MM.1S (cell line): ENCODE measurements at regions not wholly inside any gene's neighbourhood (a gene's known extent, or its start where the extent isn't known, plus 50 kb on each side); places are given as distances from the start of the nearest gene placed in this dataset.
A peak's percentile ranks its signal among the peaks of the same experiment; 100 is the strongest.

Experiments
- DNase-seq: peaks from one replicate; pipeline ENCODE4 v3.0.0-alpha.2; 2015
- H2AFZ ChIP-seq: fragments of 300-600 bp; sonication (generic); 2 replicates; pipeline ENCODE4 v1.6.0; 2016; ENCODE audit warnings: antibody characterized with exemption, low read length
- H3F3A ChIP-seq: fragments of 300-600 bp; sonication (generic); 2 replicates; pipeline ENCODE4 v1.6.1; 2016; ENCODE audit warnings: mild to moderate bottlenecking, antibody characterized with exemption, low read length, moderate library complexity, mixed read lengths; ENCODE audit not compliant: insufficient read depth
- H3K27ac ChIP-seq: fragments of 300-600 bp; sonication (generic); 2 replicates; pipeline ENCODE4 v1.5.1; 2016; ENCODE audit warnings: mild to moderate bottlenecking, low read length
- H3K27me3 ChIP-seq: fragments of 300-600 bp; sonication (generic); replicated peaks from 2 replicates; pipeline ENCODE4 v1.6.0; 2016; ENCODE audit warnings: low read length; ENCODE audit not compliant: insufficient read depth
- H3K36me3 ChIP-seq: fragments of 300-600 bp; sonication (generic); replicated peaks from 2 replicates; pipeline ENCODE4 v1.6.1; 2016; ENCODE audit warnings: mild to moderate bottlenecking, low read length, mixed read lengths; ENCODE audit not compliant: insufficient read depth
- H3K4me1 ChIP-seq: fragments of 300-600 bp; sonication (generic); 2 replicates; pipeline ENCODE4 v1.6.1; 2016; ENCODE audit warnings: low read length, mixed read lengths
- H3K4me2 ChIP-seq: fragments of 300-600 bp; sonication (generic); 2 replicates; pipeline ENCODE4 v1.6.0; 2016; ENCODE audit warnings: low read depth, low read length
- H3K4me3 ChIP-seq: fragments of 300-600 bp; sonication (generic); 2 replicates; pipeline ENCODE4 v1.5.1; 2016; ENCODE audit warnings: low read length, mixed read lengths
- H3K79me2 ChIP-seq: fragments of 300-600 bp; sonication (generic); 2 replicates; pipeline ENCODE4 v1.6.1; 2016; ENCODE audit warnings: mixed run types, low read length, mixed read lengths
- H3K9ac ChIP-seq: fragments of 300-600 bp; sonication (generic); 2 replicates; pipeline ENCODE4 v1.6.1; 2016; ENCODE audit warnings: low read length, mixed read lengths
- H3K9me2 ChIP-seq: fragments of 300-600 bp; sonication (generic); replicated peaks from 2 replicates; pipeline ENCODE4 v1.6.1; 2016; ENCODE audit warnings: mild to moderate bottlenecking, low read length, mixed read lengths; ENCODE audit not compliant: insufficient read depth
- H3K9me3 ChIP-seq: fragments of 300-600 bp; sonication (generic); replicated peaks from 2 replicates; pipeline ENCODE4 v1.6.1; 2016; ENCODE audit warnings: mild to moderate bottlenecking, low read length, mixed read lengths; ENCODE audit not compliant: insufficient read depth
- H4K20me1 ChIP-seq: fragments of 300-600 bp; sonication (generic); 2 replicates; pipeline ENCODE4 v1.6.1; 2016; ENCODE audit warnings: mild to moderate bottlenecking, low read length, moderate library complexity, mixed read lengths; ENCODE audit not compliant: insufficient read depth
- CTCF ChIP-seq: fragments of 300-600 bp; sonication (generic); IDR thresholded peaks from 2 replicates; pipeline ENCODE4 v1.5.1; 2016; ENCODE audit warnings: antibody characterized with exemption, low read length, mixed read lengths
- EZH2 ChIP-seq: fragments of 300-600 bp; sonication (generic); optimal IDR thresholded peaks from 2 replicates; pipeline ENCODE3; 2017; ENCODE audit warnings: low read depth, mild to moderate bottlenecking, antibody characterized with exemption, low read length, mixed read lengths
- EZH2phosphoT487 ChIP-seq: fragments of 300-600 bp; sonication (generic); IDR thresholded peaks from 2 replicates; pipeline ENCODE4 v1.6.1; 2018; ENCODE audit warnings: antibody characterized with exemption, low read length

- Histone ChIP-seq H3K9me3 (no peaks in the 10 kb centered on the region), H2AFZ (no peak overlapping the region), H3F3A (no peaks in the 10 kb centered on the region), H3K79me2 (no peaks in the 10 kb centered on the region), H3K4me3 (no peak overlapping the region), H3K36me3 (no peaks in the 10 kb centered on the region), H3K9me2 (no peaks in the 10 kb centered on the region), H4K20me1 (no peaks in the 10 kb centered on the region), H3K4me1 (no peaks in the 10 kb centered on the region), H3K4me2 (no peak overlapping the region), H3K9ac (no peak overlapping the region), H3K27me3 (no peaks in the 10 kb centered on the region), H3K27ac (no peak overlapping the region)
- TF ChIP-seq CTCF (no peak), EZH2phosphoT487 (no peak), EZH2 (no peak)
- no peak for DNase-seq
These were observed 76.2 kb upstream of the PAGE3 start for GRCh38 chrX:55340896-55341433.

GRCh38 chrX:55342533-55343501 is 78.1 kb upstream of the PAGE3 start:
- Histone ChIP-seq H2AFZ (no peak overlapping the region), H3K27ac (no peak overlapping the region), H3K9me2 (no peaks in the 10 kb centered on the region), H3K4me2 (no peak overlapping the region), H3K36me3 (no peaks in the 10 kb centered on the region), H3K4me1 (no peaks in the 10 kb centered on the region), H3K27me3 (no peaks in the 10 kb centered on the region), H3F3A (no peaks in the 10 kb centered on the region), H4K20me1 (no peaks in the 10 kb centered on the region), H3K79me2 (no peaks in the 10 kb centered on the region), H3K9ac (no peak overlapping the region), H3K4me3 (no peak overlapping the region), H3K9me3 (no peaks in the 10 kb centered on the region)
- peak; percentile 65 for TF ChIP-seq CTCF
- no peak for TF ChIP-seq EZH2
- TF ChIP-seq EZH2phosphoT487, result no peak
- DNase-seq, result peak; percentile 55

- DNase-seq, result no peak
- no peak for TF ChIP-seq CTCF
- TF ChIP-seq EZH2, result no peak
- no peak for TF ChIP-seq EZH2phosphoT487
- no peaks in the 10 kb centered on the region for H3K4me1 ChIP-seq
- no peak overlapping the region for H3K4me3 ChIP-seq
- no peaks in the 10 kb centered on the region for H3K27me3 ChIP-seq
- no peaks in the 10 kb centered on the region for H3K9me2 ChIP-seq
- H3K79me2 ChIP-seq, result no peaks in the 10 kb centered on the region
- no peaks in the 10 kb centered on the region for H3K36me3 ChIP-seq
- no peaks in the 10 kb centered on the region for H4K20me1 ChIP-seq
- H3K27ac ChIP-seq, result no peak overlapping the region
- H3K4me2 ChIP-seq, result no peak overlapping the region
- no peak overlapping the region for H2AFZ ChIP-seq
- no peak overlapping the region for H3K9ac ChIP-seq
- H3F3A ChIP-seq, result no peaks in the 10 kb centered on the region
- H3K9me3 ChIP-seq, result no peaks in the 10 kb centered on the region
These were observed 91.9 kb upstream of the PAGE3 start for GRCh38 chrX:55356609-55357008.
